H9 (cell line): ENCODE measurements at regions not wholly inside any gene's neighbourhood (a gene's known extent, or its start where the extent isn't known, plus 50 kb on each side); places are given as distances from the start of the nearest gene placed in this dataset.

ENCODE experiments used
- DNase-seq: peaks from one replicate; pipeline ENCODE4 v3.0.0-alpha.2; 2017
- H2AFZ ChIP-seq: one replicate; pipeline ENCODE4 v1.6.1; 2013; ENCODE audit warnings: mild to moderate bottlenecking, low read length, control low read depth, moderate library complexity
- H2AK5ac ChIP-seq: 2 replicates; pipeline ENCODE4 v1.6.1; 2013; ENCODE audit warnings: low read length, control low read depth, mixed read lengths; ENCODE audit not compliant: insufficient read length
- H2BK120ac ChIP-seq: one replicate; pipeline ENCODE4 v1.6.1; 2013; ENCODE audit warnings: low read depth, mild to moderate bottlenecking, low read length, control low read depth, inconsistent platforms; ENCODE audit not compliant: poor library complexity, severe bottlenecking
- H2BK12ac ChIP-seq: 2 replicates; pipeline ENCODE4 v1.6.1; 2013; ENCODE audit warnings: low read length, control low read depth, mixed read lengths, low read depth; ENCODE audit not compliant: insufficient read length
- H2BK15ac ChIP-seq: 2 replicates; pipeline ENCODE4 v1.6.1; 2013; ENCODE audit warnings: low read depth, low read length, control low read depth
- H2BK20ac ChIP-seq: one replicate; pipeline ENCODE4 v1.6.1; 2013; ENCODE audit warnings: low read depth, mild to moderate bottlenecking, low read length, control low read depth, inconsistent platforms; ENCODE audit not compliant: poor library complexity, severe bottlenecking
- H2BK5ac ChIP-seq: 2 replicates; pipeline ENCODE4 v1.6.1; 2013; ENCODE audit warnings: low read length, control low read depth, mixed read lengths; ENCODE audit not compliant: insufficient read length
- H3K14ac ChIP-seq: 2 replicates; pipeline ENCODE4 v1.6.1; 2013; ENCODE audit warnings: low read length, control low read depth; ENCODE audit not compliant: insufficient read depth
- H3K18ac ChIP-seq: 2 replicates; pipeline ENCODE4 v1.6.1; 2013; ENCODE audit warnings: low read depth, mild to moderate bottlenecking, mixed read lengths, low read length, control low read depth; ENCODE audit not compliant: insufficient read length
- H3K23ac ChIP-seq: 2 replicates; pipeline ENCODE4 v1.6.1; 2013; ENCODE audit warnings: low read length, control low read depth, mixed read lengths, low read depth; ENCODE audit not compliant: insufficient read length
- H3K23me2 ChIP-seq: 2 replicates; pipeline ENCODE4 v1.6.1; 2013; ENCODE audit warnings: low read depth, mild to moderate bottlenecking, mixed read lengths, low read length, control low read depth; ENCODE audit not compliant: insufficient read length, poor library complexity, severe bottlenecking
- H3K27ac ChIP-seq: 2 replicates; pipeline ENCODE4 v1.5.1; 2013; ENCODE audit warnings: low read length, control low read depth, mixed read lengths, low read depth; ENCODE audit not compliant: insufficient read length
- H3K27me3 ChIP-seq: 2 replicates; pipeline ENCODE4 v1.6.1; 2013; ENCODE audit warnings: low read length, control low read depth, inconsistent platforms; ENCODE audit not compliant: insufficient read depth
- H3K4ac ChIP-seq: 2 replicates; pipeline ENCODE4 v1.6.1; 2013; ENCODE audit warnings: low read depth, mild to moderate bottlenecking, control low read depth, inconsistent platforms, low read length, moderate library complexity
- H3K4me1 ChIP-seq: 2 replicates; pipeline ENCODE4 v1.6.1; 2013; ENCODE audit warnings: low read length, control low read depth, inconsistent platforms; ENCODE audit not compliant: insufficient read depth
- H3K4me2 ChIP-seq: 2 replicates; pipeline ENCODE4 v1.6.1; 2013; ENCODE audit warnings: low read length, control low read depth, mixed read lengths; ENCODE audit not compliant: insufficient read length, insufficient read depth
- H3K56ac ChIP-seq: 2 replicates; pipeline ENCODE4 v1.6.1; 2013; ENCODE audit warnings: low read depth, mild to moderate bottlenecking, mixed read lengths, low read length, control low read depth; ENCODE audit not compliant: insufficient read length
- H3K79me1 ChIP-seq: 2 replicates; pipeline ENCODE4 v1.6.1; 2013; ENCODE audit warnings: low read depth, mild to moderate bottlenecking, moderate library complexity, low read length, control low read depth, inconsistent platforms; ENCODE audit not compliant: insufficient read depth, poor library complexity, severe bottlenecking
- H3K79me2 ChIP-seq: 2 replicates; pipeline ENCODE4 v1.6.1; 2013; ENCODE audit warnings: low read length, control low read depth, inconsistent platforms; ENCODE audit not compliant: insufficient read depth
- H3K9ac ChIP-seq: 2 replicates; pipeline ENCODE4 v1.6.1; 2013; ENCODE audit warnings: low read length, control low read depth, mixed read lengths; ENCODE audit not compliant: insufficient read length; ENCODE audit errors: extremely low read depth
- H3K9me3 ChIP-seq: one replicate; pipeline ENCODE4 v1.6.1; 2013; ENCODE audit warnings: low read depth, low read length, inconsistent platforms; ENCODE audit not compliant: control insufficient read depth
- H3T11ph ChIP-seq: one replicate; pipeline ENCODE4 v1.6.1; 2013; ENCODE audit warnings: mild to moderate bottlenecking, low read length, control low read depth, inconsistent platforms
- H4K20me1 ChIP-seq: one replicate; pipeline ENCODE4 v1.6.1; 2013; ENCODE audit not compliant: control insufficient read depth, insufficient read length, insufficient read depth
- H4K5ac ChIP-seq: 2 replicates; pipeline ENCODE4 v1.6.1; 2013; ENCODE audit warnings: low read depth, mild to moderate bottlenecking, mixed read lengths, low read length, control low read depth; ENCODE audit not compliant: insufficient read length
- H4K8ac ChIP-seq: replicated peaks from 2 replicates; pipeline ENCODE4 v1.6.1; 2013; ENCODE audit warnings: low read length, control low read depth, mixed read lengths, low read depth; ENCODE audit not compliant: insufficient read length
- H4K91ac ChIP-seq: 2 replicates; pipeline ENCODE4 v1.6.1; 2013; ENCODE audit warnings: low read depth, mild to moderate bottlenecking, moderate library complexity, mixed read lengths, low read length, control low read depth; ENCODE audit not compliant: insufficient read length
- H3K27ac Mint-ChIP-seq, 3 experiments: 2 replicates in 2 of 3; 3 replicates in 1 of 3; pipeline ENCODE4 v1.8.0; 2020 to 2021; ENCODE audit warnings: mixed read lengths in 3 of 3, mild to moderate bottlenecking in 1 of 3, moderate library complexity in 1 of 3
- H3K27me3 Mint-ChIP-seq: 2 replicates; pipeline ENCODE4 v1.8.0; 2021; ENCODE audit warnings: low read depth, mild to moderate bottlenecking, moderate library complexity, mixed read lengths
- H3K36me3 Mint-ChIP-seq, 3 experiments: 2 replicates in 2 of 3; 3 replicates in 1 of 3; pipeline ENCODE4 v1.8.0; 2020 to 2021; ENCODE audit warnings: low read depth in 3 of 3, mixed read lengths in 3 of 3; ENCODE audit not compliant: insufficient read depth in 1 of 3
- H3K4me1 Mint-ChIP-seq, 2 experiments: 2 replicates each; pipeline ENCODE4 v1.8.0; 2020; ENCODE audit warnings: mixed read lengths in 2 of 2
- H3K4me3 Mint-ChIP-seq, 2 experiments: 2 replicates in 1 of 2; 3 replicates in 1 of 2; pipeline ENCODE4 v1.8.0; 2020 to 2021; ENCODE audit warnings: mild to moderate bottlenecking in 2 of 2, mixed read lengths in 2 of 2, moderate library complexity in 1 of 2
- H3K9me3 Mint-ChIP-seq, 2 experiments: 2 replicates in 1 of 2; 3 replicates in 1 of 2; pipeline ENCODE4 v1.8.0; 2020; ENCODE audit warnings: mild to moderate bottlenecking in 2 of 2, mixed read lengths in 2 of 2, moderate library complexity in 1 of 2
- CTCF ChIP-seq: fragments of 200-600 bp; sonication (generic); conservative IDR thresholded peaks from 3 replicates; pipeline ENCODE4 v1.8.0; 2021; ENCODE audit warnings: antibody characterized with exemption, mild to moderate bottlenecking
- WGBS: extraction: QIAGEN DNeasy Blood & Tissue Kit; methylation state at CpG from one replicate; pipeline ENCODE4 v1.1.7; 2013; ENCODE audit warnings: missing lambda C conversion rate, low lambda C conversion rate, mixed read lengths; ENCODE audit not compliant: insufficient read length; ENCODE audit errors: extremely low coverage; 5-methylcytosine and 5-hydroxymethylcytosine counted together

- Mint-ChIP-seq H3K27ac (no peak overlapping the region), H3K4me3 (no peak overlapping the region), H3K27me3 (no peaks in the 10 kb centered on the region), H3K36me3 (no peaks in the 10 kb centered on the region), H3K4me1 (no peaks in the 10 kb centered on the region), H3K9me3 (no peaks in the 10 kb centered on the region)
- H3K56ac ChIP-seq, result no peak overlapping the region
- WGBS, result no CpG with 5 or more reads among the region's 1 CpG
- no peak overlapping the region for H2BK12ac ChIP-seq
- H2AK5ac ChIP-seq, result no peak overlapping the region
- H3K23ac ChIP-seq, result no peak overlapping the region
- H3K4me1 ChIP-seq, result no peaks in the 10 kb centered on the region
- no peak overlapping the region for H4K91ac ChIP-seq
- H2AFZ ChIP-seq, result no peak overlapping the region
- H2BK15ac ChIP-seq, result no peak overlapping the region
- H3K27ac ChIP-seq, result no peak overlapping the region
- no peak overlapping the region for H2BK120ac ChIP-seq
- no peaks in the 10 kb centered on the region for H3K9me3 ChIP-seq
- H2BK5ac ChIP-seq, result no peak overlapping the region
- no peak overlapping the region for H3K14ac ChIP-seq
- no peaks in the 10 kb centered on the region for H3K23me2 ChIP-seq
- no peak overlapping the region for H3K18ac ChIP-seq
- H3K79me1 ChIP-seq, result no peaks in the 10 kb centered on the region
- no peak overlapping the region for H3K4ac ChIP-seq
- no peaks in the 10 kb centered on the region for H3K27me3 ChIP-seq
- no peak overlapping the region for H4K8ac ChIP-seq
- H3K9ac ChIP-seq, result no peak overlapping the region
- TF ChIP-seq CTCF, result no peak
- H3T11ph ChIP-seq, result no peak overlapping the region
- no peaks in the 10 kb centered on the region for H4K20me1 ChIP-seq
- H2BK20ac ChIP-seq, result no peak overlapping the region
- H4K5ac ChIP-seq, result no peak overlapping the region
- DNase-seq, result no peak
- H3K4me2 ChIP-seq, result no peak overlapping the region
- no peaks in the 10 kb centered on the region for H3K79me2 ChIP-seq
These were observed 661.7 kb upstream of the NRXN1 start for GRCh38 chr2:51693640-51694039.
